ENCODE measurements at regions not wholly inside any gene's neighbourhood (a gene's known extent, or its start where the extent isn't known, plus 50 kb on each side); places are given as distances from the start of the nearest gene placed in this dataset.

DNA sequence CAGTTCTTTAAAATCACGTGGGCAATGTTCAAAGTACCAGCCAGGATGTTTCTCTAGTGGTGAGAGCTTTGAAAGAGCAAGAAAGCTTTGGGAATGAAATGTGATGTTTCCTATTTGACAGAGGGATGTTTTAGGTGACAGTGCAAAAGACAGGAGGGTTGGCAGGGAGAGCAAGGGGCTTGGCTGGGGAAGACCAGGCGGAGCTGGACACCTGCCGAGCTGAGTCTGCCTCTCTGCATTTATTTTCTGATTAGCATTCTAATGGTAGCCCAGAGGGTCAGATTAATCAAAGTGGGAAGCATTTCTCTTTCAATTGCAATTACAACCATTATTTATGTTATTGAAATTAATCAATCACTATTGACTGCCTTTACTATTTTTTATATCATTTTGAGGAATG is 145.4 kb upstream of the RAB12 start:
- TF ChIP-seq, protein P1, sequence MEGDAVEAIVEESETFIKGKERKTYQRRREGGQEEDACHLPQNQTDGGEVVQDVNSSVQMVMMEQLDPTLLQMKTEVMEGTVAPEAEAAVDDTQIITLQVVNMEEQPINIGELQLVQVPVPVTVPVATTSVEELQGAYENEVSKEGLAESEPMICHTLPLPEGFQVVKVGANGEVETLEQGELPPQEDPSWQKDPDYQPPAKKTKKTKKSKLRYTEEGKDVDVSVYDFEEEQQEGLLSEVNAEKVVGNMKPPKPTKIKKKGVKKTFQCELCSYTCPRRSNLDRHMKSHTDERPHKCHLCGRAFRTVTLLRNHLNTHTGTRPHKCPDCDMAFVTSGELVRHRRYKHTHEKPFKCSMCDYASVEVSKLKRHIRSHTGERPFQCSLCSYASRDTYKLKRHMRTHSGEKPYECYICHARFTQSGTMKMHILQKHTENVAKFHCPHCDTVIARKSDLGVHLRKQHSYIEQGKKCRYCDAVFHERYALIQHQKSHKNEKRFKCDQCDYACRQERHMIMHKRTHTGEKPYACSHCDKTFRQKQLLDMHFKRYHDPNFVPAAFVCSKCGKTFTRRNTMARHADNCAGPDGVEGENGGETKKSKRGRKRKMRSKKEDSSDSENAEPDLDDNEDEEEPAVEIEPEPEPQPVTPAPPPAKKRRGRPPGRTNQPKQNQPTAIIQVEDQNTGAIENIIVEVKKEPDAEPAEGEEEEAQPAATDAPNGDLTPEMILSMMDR (IDR thresholded peaks at IDR 0.05; ENCODE audit: insufficient read depth, low read depth, low read length), result no peak
- no peak for TF ChIP-seq EZH2 (IDR thresholded peaks at IDR 0.05; ENCODE audit: insufficient read depth, low read length)
